WTC11 (cell line): ENCODE measurements at regions not wholly inside any gene's neighbourhood (a gene's known extent, or its start where the extent isn't known, plus 50 kb on each side); places are given as distances from the start of the nearest gene placed in this dataset.

Experiments
- ATAC-seq: fragments of 200-7000 bp; cut with Tn5 transposase; 2 replicates; pipeline ENCODE4 v1.10.0; 2021; ENCODE audit warnings: mild to moderate bottlenecking, moderate library complexity
- CTCF ChIA-PET: fragments of 300-600 bp; sonication (Branson Sonifier 250); formaldehyde crosslinking; loops from one replicate; lab custom pipeline; 2021; ENCODE audit warnings: antibody characterized with exemption; lab: Charles Lee
- POLR2A ChIA-PET: fragments of 350-600 bp; sonication (Branson Sonifier 250); formaldehyde crosslinking; loops from one replicate; lab custom pipeline; 2021; ENCODE audit warnings: antibody characterized with exemption; lab: Charles Lee
- DNase-seq: peaks from one replicate; pipeline ENCODE4 v3.0.0; 2021; ENCODE audit warnings: low spot score
- H3K27ac Mint-ChIP-seq: 2 replicates; pipeline ENCODE4 v1.8.0; 2021; ENCODE audit warnings: mixed read lengths
- H3K27me3 Mint-ChIP-seq: 2 replicates; pipeline ENCODE4 v1.8.0; 2021; ENCODE audit warnings: low read depth, mild to moderate bottlenecking, moderate library complexity, mixed read lengths
- H3K36me3 Mint-ChIP-seq: 2 replicates; pipeline ENCODE4 v1.8.0; 2021; ENCODE audit warnings: mixed read lengths
- H3K4me1 Mint-ChIP-seq: 2 replicates; pipeline ENCODE4 v1.8.0; 2022; ENCODE audit warnings: mixed read lengths
- H3K4me3 Mint-ChIP-seq: 2 replicates; pipeline ENCODE4 v1.8.0; 2021; ENCODE audit warnings: mild to moderate bottlenecking, moderate library complexity, mixed read lengths
- H3K9me3 Mint-ChIP-seq: 2 replicates; pipeline ENCODE4 v1.8.0; 2021; ENCODE audit warnings: mixed read lengths
- CBFB ChIP-seq: sonication (generic); formaldehyde crosslinking; IDR thresholded peaks from 2 replicates; pipeline ENCODE4 v1.8.1; 2022; ENCODE audit warnings: mild to moderate bottlenecking, low read depth, missing genetic modification reagents
- CREM ChIP-seq: sonication (generic); formaldehyde crosslinking; IDR thresholded peaks from 2 replicates; pipeline ENCODE4 v1.8.1; 2022; ENCODE audit warnings: mild to moderate bottlenecking, missing genetic modification reagents, moderate library complexity
- ESRRA ChIP-seq: sonication (generic); formaldehyde crosslinking; IDR thresholded peaks from 2 replicates; pipeline ENCODE4 v1.8.1; 2022; ENCODE audit warnings: mild to moderate bottlenecking, missing genetic modification reagents, borderline replicate concordance
- HMGA2 ChIP-seq: fragments of 250-450 bp; sonication (Bioruptor Pico); IDR thresholded peaks from 2 replicates; pipeline ENCODE4 v1.4.0; 2021; ENCODE audit warnings: mild to moderate bottlenecking, moderate library complexity
- JAZF1 ChIP-seq: fragments of 250-450 bp; sonication (Bioruptor Pico); IDR thresholded peaks from 2 replicates; pipeline ENCODE4 v1.9.0; 2021; ENCODE audit warnings: moderate library complexity, mild to moderate bottlenecking, inconsistent platforms
- KAT7 ChIP-seq: sonication (generic); formaldehyde crosslinking; IDR thresholded peaks from 2 replicates; pipeline ENCODE4 v1.8.1; 2023; ENCODE audit warnings: missing genetic modification reagents, mild to moderate bottlenecking, borderline replicate concordance
- MXD4 ChIP-seq: fragments of 250-450 bp; sonication (Bioruptor Pico); IDR thresholded peaks from 2 replicates; pipeline ENCODE4 v1.8.0; 2021; ENCODE audit warnings: mild to moderate bottlenecking, moderate library complexity, borderline replicate concordance
- NFE2L1 ChIP-seq: sonication (generic); formaldehyde crosslinking; IDR thresholded peaks from 2 replicates; pipeline ENCODE4 v1.8.1; 2023; ENCODE audit warnings: missing genetic modification reagents
- NR2C2 ChIP-seq: sonication (generic); formaldehyde crosslinking; IDR thresholded peaks from 2 replicates; pipeline ENCODE4 v1.8.0; 2022; ENCODE audit warnings: mild to moderate bottlenecking, missing genetic modification reagents
- TP53 ChIP-seq: sonication (generic); formaldehyde crosslinking; IDR thresholded peaks from 2 replicates; pipeline ENCODE4 v1.8.1; 2023; ENCODE audit warnings: mild to moderate bottlenecking, missing genetic modification reagents
- ZNF219 ChIP-seq: sonication (generic); formaldehyde crosslinking; IDR thresholded peaks from 2 replicates; pipeline ENCODE4 v1.8.0; 2023; ENCODE audit warnings: missing genetic modification reagents, mild to moderate bottlenecking, borderline replicate concordance
- ZNF263 ChIP-seq: sonication (generic); formaldehyde crosslinking; IDR thresholded peaks from 2 replicates; pipeline ENCODE4 v1.8.1; 2022; ENCODE audit warnings: low read depth, mild to moderate bottlenecking, moderate library complexity, missing genetic modification reagents
- ZNF423 ChIP-seq: fragments of 250-450 bp; sonication (Bioruptor Pico); IDR thresholded peaks from 2 replicates; pipeline ENCODE4 v2.1.2; 2022; ENCODE audit warnings: mild to moderate bottlenecking, moderate library complexity
- TF ChIP-seq, protein P1 (sequence below): fragments of 250-450 bp; sonication (Bioruptor Pico); conservative IDR thresholded peaks from 2 replicates; pipeline ENCODE4 v1.9.0; 2021; ENCODE audit warnings: mild to moderate bottlenecking
- TF ChIP-seq, protein P2 (sequence below): sonication (generic); formaldehyde crosslinking; IDR thresholded peaks from 2 replicates; pipeline ENCODE4 v1.8.1; 2022; ENCODE audit warnings: missing genetic modification reagents, borderline replicate concordance
- TF ChIP-seq, protein P3 (sequence below): sonication (generic); formaldehyde crosslinking; IDR thresholded peaks from 2 replicates; pipeline ENCODE4 v1.8.0; 2023; ENCODE audit warnings: mild to moderate bottlenecking, missing genetic modification reagents
- TF ChIP-seq, protein P4 (sequence below): sonication (generic); formaldehyde crosslinking; IDR thresholded peaks from 2 replicates; pipeline ENCODE4 v1.8.1; 2022; ENCODE audit warnings: low read depth, mild to moderate bottlenecking, moderate library complexity, missing genetic modification reagents, borderline replicate concordance
- TF ChIP-seq, protein P5 (sequence below): sonication (generic); formaldehyde crosslinking; IDR thresholded peaks from 2 replicates; pipeline ENCODE4 v1.8.0; 2022; ENCODE audit warnings: mild to moderate bottlenecking, missing genetic modification reagents

DNA sequence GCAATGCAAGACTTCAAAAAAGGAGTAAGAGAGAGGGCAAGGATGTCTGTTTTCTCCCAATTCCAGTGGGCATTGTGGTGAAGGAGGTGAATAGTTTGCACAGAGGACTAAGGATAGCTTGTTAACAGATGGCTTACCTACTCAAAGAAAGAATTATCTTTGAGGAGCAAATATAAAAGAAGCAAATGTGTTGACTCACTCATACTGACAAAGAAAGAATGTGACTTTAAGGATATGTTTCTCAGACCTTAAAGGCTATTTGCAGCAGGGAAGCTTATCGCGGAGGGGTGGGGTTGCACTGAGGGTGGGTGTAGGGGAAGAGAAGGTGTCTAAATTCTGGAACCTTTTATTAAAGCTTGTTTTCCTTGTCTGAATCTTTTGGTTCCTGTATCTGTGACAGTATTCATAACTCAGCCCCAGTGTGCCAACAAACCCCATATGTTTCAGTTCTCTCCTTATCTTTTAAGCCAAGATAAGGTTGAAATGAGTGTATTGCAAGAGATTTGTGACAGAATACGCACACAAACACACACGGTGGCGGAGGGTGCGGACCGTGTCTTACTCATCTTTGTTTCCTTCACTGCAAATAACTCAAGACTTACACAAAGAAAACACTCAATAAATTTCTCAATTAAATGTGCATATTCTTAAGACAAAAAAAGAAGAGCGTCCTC, 146.4 kb upstream of the ARID2 start:
- DNase-seq, result no peak
- Mint-ChIP-seq H3K36me3 (no peaks in the 10 kb centered on the region), H3K27me3 (no peaks in the 10 kb centered on the region), H3K4me1 (no peaks in the 10 kb centered on the region), H3K9me3 (peaks cover 17% of the 10 kb centered on the region), H3K27ac (no peak overlapping the region), H3K4me3 (no peak overlapping the region)
- POLR2A ChIA-PET, result no interaction called here
- CTCF ChIA-PET, result no interaction called here
- ATAC-seq, result no peak
- TF ChIP-seq ZNF263 (CRISPR knock-in tag) (no peak), KAT7 (CRISPR knock-in tag) (no peak), CREM (CRISPR knock-in tag) (no peak), CBFB (CRISPR knock-in tag) (no peak), JAZF1 (CRISPR knock-in tag) (no peak), TP53 (no peak)

DNA sequence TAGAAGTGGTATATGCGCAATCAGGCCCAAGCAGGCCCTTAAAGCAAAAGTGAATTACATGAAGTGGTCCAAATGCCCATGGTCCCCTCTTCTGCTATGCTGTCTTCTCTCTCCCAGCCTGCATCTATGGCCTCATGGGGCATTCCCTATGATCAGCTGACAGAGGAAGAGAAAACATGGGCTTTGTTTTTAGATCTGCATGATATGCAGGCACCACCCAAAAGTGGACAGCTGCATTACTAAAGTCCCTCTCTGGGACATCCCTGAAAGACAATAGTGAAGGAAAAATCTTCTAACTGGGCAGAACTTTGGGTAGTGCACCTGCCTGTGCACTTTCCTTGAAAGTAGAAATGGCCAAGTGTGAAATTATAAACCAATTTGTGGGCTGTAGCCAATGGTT, 145.2 kb upstream of the ARID2 start:
- DNase-seq, result no peak
- ChIA-PET CTCF (no interaction called here), POLR2A (no interaction called here)
- TF ChIP-seq ESRRA (CRISPR knock-in tag) (no peak), ZNF423 (CRISPR knock-in tag) (no peak), NFE2L1 (CRISPR knock-in tag) (no peak), NR2C2 (CRISPR knock-in tag) (no peak), HMGA2 (CRISPR knock-in tag) (no peak), MXD4 (no peak), ZNF263 (CRISPR knock-in tag) (no peak), ZNF219 (CRISPR knock-in tag) (no peak)
- TF ChIP-seq, protein P1, sequence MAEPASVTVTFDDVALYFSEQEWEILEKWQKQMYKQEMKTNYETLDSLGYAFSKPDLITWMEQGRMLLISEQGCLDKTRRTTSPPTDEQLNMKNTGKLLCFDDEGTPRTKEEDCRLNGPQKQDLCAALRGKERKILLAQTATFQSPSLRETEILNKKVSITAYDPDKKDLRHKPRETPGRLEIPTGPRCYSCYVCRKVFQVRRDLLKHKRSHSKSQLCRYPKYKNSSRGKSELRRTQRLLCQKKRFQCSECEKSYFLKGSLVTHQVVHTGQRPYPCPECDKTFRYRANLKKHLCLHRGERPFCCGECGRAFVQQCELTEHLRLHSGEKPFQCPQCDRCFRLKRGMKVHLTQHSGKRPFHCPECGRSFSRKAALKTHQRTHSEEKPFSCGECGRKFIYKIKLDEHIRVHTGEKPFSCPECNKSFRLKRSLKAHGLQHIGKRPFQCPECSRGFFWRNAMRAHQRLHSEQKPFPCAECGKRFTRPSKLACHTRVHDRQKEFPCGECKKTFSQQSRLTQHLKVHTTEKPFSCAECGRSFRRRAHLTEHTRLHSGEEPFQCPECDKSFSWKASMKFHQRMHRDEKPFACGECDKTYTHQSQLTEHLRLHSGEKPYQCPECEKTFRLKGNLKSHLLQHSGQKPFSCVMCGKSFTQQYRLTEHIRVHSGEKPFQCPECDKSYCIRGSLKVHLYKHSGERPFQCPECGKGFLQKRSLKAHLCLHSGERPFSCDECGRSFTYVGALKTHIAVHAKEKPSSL (CRISPR knock-in tag), result no peak
- TF ChIP-seq, protein P2, sequence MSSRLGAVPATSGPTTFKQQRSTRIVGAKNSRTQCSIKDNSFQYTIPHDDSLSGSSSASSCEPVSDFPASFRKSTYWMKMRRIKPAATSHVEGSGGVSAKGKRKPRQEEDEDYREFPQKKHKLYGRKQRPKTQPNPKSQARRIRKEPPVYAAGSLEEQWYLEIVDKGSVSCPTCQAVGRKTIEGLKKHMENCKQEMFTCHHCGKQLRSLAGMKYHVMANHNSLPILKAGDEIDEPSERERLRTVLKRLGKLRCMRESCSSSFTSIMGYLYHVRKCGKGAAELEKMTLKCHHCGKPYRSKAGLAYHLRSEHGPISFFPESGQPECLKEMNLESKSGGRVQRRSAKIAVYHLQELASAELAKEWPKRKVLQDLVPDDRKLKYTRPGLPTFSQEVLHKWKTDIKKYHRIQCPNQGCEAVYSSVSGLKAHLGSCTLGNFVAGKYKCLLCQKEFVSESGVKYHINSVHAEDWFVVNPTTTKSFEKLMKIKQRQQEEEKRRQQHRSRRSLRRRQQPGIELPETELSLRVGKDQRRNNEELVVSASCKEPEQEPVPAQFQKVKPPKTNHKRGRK, result no peak
- TF ChIP-seq, protein P3, sequence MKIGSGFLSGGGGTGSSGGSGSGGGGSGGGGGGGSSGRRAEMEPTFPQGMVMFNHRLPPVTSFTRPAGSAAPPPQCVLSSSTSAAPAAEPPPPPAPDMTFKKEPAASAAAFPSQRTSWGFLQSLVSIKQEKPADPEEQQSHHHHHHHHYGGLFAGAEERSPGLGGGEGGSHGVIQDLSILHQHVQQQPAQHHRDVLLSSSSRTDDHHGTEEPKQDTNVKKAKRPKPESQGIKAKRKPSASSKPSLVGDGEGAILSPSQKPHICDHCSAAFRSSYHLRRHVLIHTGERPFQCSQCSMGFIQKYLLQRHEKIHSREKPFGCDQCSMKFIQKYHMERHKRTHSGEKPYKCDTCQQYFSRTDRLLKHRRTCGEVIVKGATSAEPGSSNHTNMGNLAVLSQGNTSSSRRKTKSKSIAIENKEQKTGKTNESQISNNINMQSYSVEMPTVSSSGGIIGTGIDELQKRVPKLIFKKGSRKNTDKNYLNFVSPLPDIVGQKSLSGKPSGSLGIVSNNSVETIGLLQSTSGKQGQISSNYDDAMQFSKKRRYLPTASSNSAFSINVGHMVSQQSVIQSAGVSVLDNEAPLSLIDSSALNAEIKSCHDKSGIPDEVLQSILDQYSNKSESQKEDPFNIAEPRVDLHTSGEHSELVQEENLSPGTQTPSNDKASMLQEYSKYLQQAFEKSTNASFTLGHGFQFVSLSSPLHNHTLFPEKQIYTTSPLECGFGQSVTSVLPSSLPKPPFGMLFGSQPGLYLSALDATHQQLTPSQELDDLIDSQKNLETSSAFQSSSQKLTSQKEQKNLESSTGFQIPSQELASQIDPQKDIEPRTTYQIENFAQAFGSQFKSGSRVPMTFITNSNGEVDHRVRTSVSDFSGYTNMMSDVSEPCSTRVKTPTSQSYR, result no peak
- TF ChIP-seq, protein P4, sequence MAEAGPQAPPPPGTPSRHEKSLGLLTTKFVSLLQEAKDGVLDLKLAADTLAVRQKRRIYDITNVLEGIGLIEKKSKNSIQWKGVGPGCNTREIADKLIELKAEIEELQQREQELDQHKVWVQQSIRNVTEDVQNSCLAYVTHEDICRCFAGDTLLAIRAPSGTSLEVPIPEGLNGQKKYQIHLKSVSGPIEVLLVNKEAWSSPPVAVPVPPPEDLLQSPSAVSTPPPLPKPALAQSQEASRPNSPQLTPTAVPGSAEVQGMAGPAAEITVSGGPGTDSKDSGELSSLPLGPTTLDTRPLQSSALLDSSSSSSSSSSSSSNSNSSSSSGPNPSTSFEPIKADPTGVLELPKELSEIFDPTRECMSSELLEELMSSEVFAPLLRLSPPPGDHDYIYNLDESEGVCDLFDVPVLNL (CRISPR knock-in tag), result no peak
- TF ChIP-seq, protein P5, sequence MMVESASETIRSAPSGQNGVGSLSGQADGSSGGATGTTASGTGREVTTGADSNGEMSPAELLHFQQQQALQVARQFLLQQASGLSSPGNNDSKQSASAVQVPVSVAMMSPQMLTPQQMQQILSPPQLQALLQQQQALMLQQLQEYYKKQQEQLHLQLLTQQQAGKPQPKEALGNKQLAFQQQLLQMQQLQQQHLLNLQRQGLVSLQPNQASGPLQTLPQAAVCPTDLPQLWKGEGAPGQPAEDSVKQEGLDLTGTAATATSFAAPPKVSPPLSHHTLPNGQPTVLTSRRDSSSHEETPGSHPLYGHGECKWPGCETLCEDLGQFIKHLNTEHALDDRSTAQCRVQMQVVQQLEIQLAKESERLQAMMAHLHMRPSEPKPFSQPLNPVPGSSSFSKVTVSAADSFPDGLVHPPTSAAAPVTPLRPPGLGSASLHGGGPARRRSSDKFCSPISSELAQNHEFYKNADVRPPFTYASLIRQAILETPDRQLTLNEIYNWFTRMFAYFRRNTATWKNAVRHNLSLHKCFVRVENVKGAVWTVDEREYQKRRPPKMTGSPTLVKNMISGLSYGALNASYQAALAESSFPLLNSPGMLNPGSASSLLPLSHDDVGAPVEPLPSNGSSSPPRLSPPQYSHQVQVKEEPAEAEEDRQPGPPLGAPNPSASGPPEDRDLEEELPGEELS (CRISPR knock-in tag), result no peak
- Mint-ChIP-seq H3K9me3 (peaks cover 17% of the 10 kb centered on the region), H3K4me3 (no peak overlapping the region), H3K36me3 (no peaks in the 10 kb centered on the region), H3K27ac (no peak overlapping the region), H3K27me3 (no peaks in the 10 kb centered on the region), H3K4me1 (no peaks in the 10 kb centered on the region)
- no peak for ATAC-seq
